CD14-positive monocyte (primary cell): ENCODE measurements at regions not wholly inside any gene's neighbourhood (a gene's known extent, or its start where the extent isn't known, plus 50 kb on each side); places are given as distances from the start of the nearest gene placed in this dataset.

Source experiments
- DNase-seq, 3 donors: peaks; one replicate each; pipeline ENCODE4 v3.0.0-alpha.2; 2011 to 2022
- H2AFZ ChIP-seq: 2 replicates; pipeline ENCODE4 v1.6.0; 2012; ENCODE audit warnings: mild to moderate bottlenecking, low read depth, low read length, inconsistent platforms; ENCODE audit not compliant: insufficient read depth, poor library complexity, severe bottlenecking
- H3K27ac ChIP-seq, 2 donors: 1 replicate in 1 of 2; 2 replicates in 1 of 2; pipeline ENCODE4 v1.5.1; 2012 to 2013; ENCODE audit warnings: low read length in 2 of 2, control low read depth in 1 of 2, inconsistent platforms in 1 of 2, low read depth in 1 of 2, mild to moderate bottlenecking in 1 of 2
- H3K27me3 ChIP-seq, 2 donors: one replicate each; pipeline versions ENCODE4 v1.6.0 to v1.6.1; 2011 to 2013; ENCODE audit warnings: low read length in 2 of 2; ENCODE audit not compliant: control insufficient read depth in 2 of 2, insufficient read depth in 2 of 2
- H3K36me3 ChIP-seq, 2 donors: replicated peaks in 1 of 2; 1 replicate in 1 of 2; 2 replicates in 1 of 2; pipeline versions ENCODE4 v1.5.1 to v1.6.1; 2012 to 2013; ENCODE audit warnings: low read length in 2 of 2, control low read depth in 1 of 2, inconsistent platforms in 1 of 2, mild to moderate bottlenecking in 1 of 2; ENCODE audit not compliant: insufficient read depth in 2 of 2, control insufficient read depth in 1 of 2
- H3K4me1 ChIP-seq, 2 donors: 1 replicate in 1 of 2; 2 replicates in 1 of 2; pipeline versions ENCODE4 v1.5.1 to v1.6.1; 2012 to 2013; ENCODE audit warnings: low read length in 2 of 2, control low read depth in 1 of 2, inconsistent platforms in 1 of 2, mild to moderate bottlenecking in 1 of 2, moderate library complexity in 1 of 2; ENCODE audit not compliant: insufficient read depth in 2 of 2, control insufficient read depth in 1 of 2
- H3K4me2 ChIP-seq: replicated peaks from 2 replicates; pipeline ENCODE3; 2012; ENCODE audit warnings: low read length, moderate library complexity, mild to moderate bottlenecking; ENCODE audit not compliant: poor library complexity, severe bottlenecking; ENCODE audit errors: extremely low read depth
- H3K4me3 ChIP-seq, 3 experiments: fragments of 200-600 bp in 1 of 3; sonication (generic) in 1 of 3; replicated peaks in 1 of 3; 1 replicate in 2 of 3; 2 replicates in 1 of 3; pipeline ENCODE4 v1.5.1; 2011 to 2013; ENCODE audit warnings: low read length in 3 of 3, mild to moderate bottlenecking in 3 of 3, control low read depth in 2 of 3, low read depth in 2 of 3, inconsistent platforms in 1 of 3, moderate library complexity in 1 of 3
- H3K79me2 ChIP-seq: 2 replicates; pipeline ENCODE4 v1.6.0; 2012; ENCODE audit warnings: mild to moderate bottlenecking, control low read depth, inconsistent platforms, low read length, moderate library complexity; ENCODE audit not compliant: insufficient read depth
- H3K9ac ChIP-seq: 2 replicates; pipeline ENCODE4 v1.6.0; 2017; ENCODE audit warnings: low read length, mild to moderate bottlenecking; ENCODE audit not compliant: insufficient read depth, poor library complexity, severe bottlenecking
- H3K9me3 ChIP-seq, 2 donors: replicated peaks in 1 of 2; 1 replicate in 1 of 2; 2 replicates in 1 of 2; pipeline versions ENCODE4 v1.5.1 to v1.6.1; 2012 to 2013; ENCODE audit warnings: low read length in 2 of 2, control low read depth in 1 of 2; ENCODE audit not compliant: control insufficient read depth in 1 of 2, insufficient read depth in 1 of 2
- H4K20me1 ChIP-seq: 2 replicates; pipeline ENCODE4 v1.6.0; 2012; ENCODE audit warnings: mild to moderate bottlenecking, low read length, control low read depth, moderate library complexity; ENCODE audit not compliant: insufficient read depth
- H3K27ac Mint-ChIP-seq, 7 donors: one replicate each; pipeline ENCODE4 v1.8.0; 2020; ENCODE audit warnings: mild to moderate bottlenecking in 7 of 7, mixed read lengths in 7 of 7, moderate library complexity in 6 of 7, inconsistent platforms in 2 of 7
- H3K27me3 Mint-ChIP-seq, 3 donors: one replicate each; pipeline ENCODE4 v1.8.0; 2021 to 2022; ENCODE audit warnings: low read depth in 3 of 3, mild to moderate bottlenecking in 3 of 3, mixed read lengths in 3 of 3, moderate library complexity in 3 of 3, inconsistent platforms in 1 of 3
- H3K36me3 Mint-ChIP-seq, 2 donors: one replicate each; pipeline ENCODE4 v1.8.0; 2020; ENCODE audit warnings: mixed read lengths in 2 of 2, inconsistent platforms in 1 of 2, mild to moderate bottlenecking in 1 of 2
- H3K4me1 Mint-ChIP-seq: one replicate; pipeline ENCODE4 v1.8.0; 2020; ENCODE audit warnings: mild to moderate bottlenecking, mixed read lengths
- H3K4me3 Mint-ChIP-seq, 2 donors: one replicate each; pipeline ENCODE4 v1.8.0; 2020; ENCODE audit warnings: mild to moderate bottlenecking in 2 of 2, mixed read lengths in 2 of 2, moderate library complexity in 1 of 2
- H3K9me3 Mint-ChIP-seq, 7 donors: one replicate each; pipeline ENCODE4 v1.8.0; 2020 to 2022; ENCODE audit warnings: mixed read lengths in 7 of 7, mild to moderate bottlenecking in 6 of 7, moderate library complexity in 6 of 7, inconsistent platforms in 2 of 7
- WGBS: methylation state at CpG from one replicate; pipeline ENCODE4 v1.1.5; 2013; ENCODE audit warnings: missing lambda C conversion rate; ENCODE audit not compliant: insufficient coverage; 5-methylcytosine and 5-hydroxymethylcytosine counted together
- intact Hi-C, 2 donors: fragments of 100-400 bp; cut with micrococcal nuclease; formaldehyde crosslinking; loops; one replicate each; pipeline versions ENCODE4 v1.15.0 to v1.15.1; 2023
- TF ChIP-seq, protein P1 (sequence below): fragments of 200-600 bp; IDR thresholded peaks from one replicate; pipeline ENCODE4 v1.8.0; 2022; ENCODE audit warnings: antibody characterized with exemption, mild to moderate bottlenecking

GRCh38 chrX:38987198-38987651 is 186.0 kb downstream of the MID1IP1 start:
- WGBS = no CpG with 5 or more reads among the region's 4 CpGs
- no peak for DNase-seq
- Mint-ChIP-seq H3K27me3 (peaks cover 0 to 2% (median 1%) of the 10 kb centered on the region in 3 donors), H3K9me3 (no peaks in the 10 kb centered on the region), H3K4me1 (peaks cover 32% of the 10 kb centered on the region), H3K4me3 (no peak overlapping the region), H3K27ac (peak overlapping the region in 4 of 7 donors; percentile 1 to 73 (median 62)), H3K36me3 (no peaks in the 10 kb centered on the region)
- Histone ChIP-seq H3K4me1 (peaks cover 32 to 38% of the 10 kb centered on the region in 2 donors), H3K9ac (no peak overlapping the region), H3K4me3 (no peak overlapping the region), H3K4me2 (no peak overlapping the region), H3K36me3 (no peaks in the 10 kb centered on the region), H2AFZ (no peak overlapping the region), H3K27me3 (peaks cover 0 to 2% of the 10 kb centered on the region in 2 donors), H3K27ac (no peak overlapping the region), H3K79me2 (no peaks in the 10 kb centered on the region), H3K9me3 (no peaks in the 10 kb centered on the region), H4K20me1 (no peaks in the 10 kb centered on the region)
- intact Hi-C loops = loop anchor here (10.0 kb wide), 3 partner anchors 158 to 222 kb away; partner anchors contain the start of gene MID1IP1 (in 1 of the 2)
- TF ChIP-seq, protein P1, sequence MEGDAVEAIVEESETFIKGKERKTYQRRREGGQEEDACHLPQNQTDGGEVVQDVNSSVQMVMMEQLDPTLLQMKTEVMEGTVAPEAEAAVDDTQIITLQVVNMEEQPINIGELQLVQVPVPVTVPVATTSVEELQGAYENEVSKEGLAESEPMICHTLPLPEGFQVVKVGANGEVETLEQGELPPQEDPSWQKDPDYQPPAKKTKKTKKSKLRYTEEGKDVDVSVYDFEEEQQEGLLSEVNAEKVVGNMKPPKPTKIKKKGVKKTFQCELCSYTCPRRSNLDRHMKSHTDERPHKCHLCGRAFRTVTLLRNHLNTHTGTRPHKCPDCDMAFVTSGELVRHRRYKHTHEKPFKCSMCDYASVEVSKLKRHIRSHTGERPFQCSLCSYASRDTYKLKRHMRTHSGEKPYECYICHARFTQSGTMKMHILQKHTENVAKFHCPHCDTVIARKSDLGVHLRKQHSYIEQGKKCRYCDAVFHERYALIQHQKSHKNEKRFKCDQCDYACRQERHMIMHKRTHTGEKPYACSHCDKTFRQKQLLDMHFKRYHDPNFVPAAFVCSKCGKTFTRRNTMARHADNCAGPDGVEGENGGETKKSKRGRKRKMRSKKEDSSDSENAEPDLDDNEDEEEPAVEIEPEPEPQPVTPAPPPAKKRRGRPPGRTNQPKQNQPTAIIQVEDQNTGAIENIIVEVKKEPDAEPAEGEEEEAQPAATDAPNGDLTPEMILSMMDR = no peak

- Histone ChIP-seq H4K20me1 (no peaks in the 10 kb centered on the region), H3K4me1 (peaks cover 32 to 38% of the 10 kb centered on the region in 2 donors), H3K36me3 (no peaks in the 10 kb centered on the region), H3K9ac (no peak overlapping the region), H3K9me3 (no peaks in the 10 kb centered on the region), H3K27me3 (no peaks in the 10 kb centered on the region), H3K4me3 (no peak overlapping the region), H3K79me2 (no peaks in the 10 kb centered on the region), H3K27ac (no peak overlapping the region), H2AFZ (no peak overlapping the region), H3K4me2 (no peak overlapping the region)
- TF ChIP-seq, protein P1 = no peak
- no peak overlapping the region for H3K4me3 Mint-ChIP-seq
- DNase-seq = no peak
- intact Hi-C loops = loop anchor here (10.0 kb wide), 3 partner anchors 156 to 224 kb away; partner anchors contain the start of gene MID1IP1 (in 1 of the 2)
- H3K27me3 Mint-ChIP-seq = peaks cover 0 to 3% (median 0%) of the 10 kb centered on the region in 3 donors
- peaks cover 0 to 1% (median 0%) of the 10 kb centered on the region in 7 donors for H3K9me3 Mint-ChIP-seq
- H3K27ac Mint-ChIP-seq = peak overlapping the region in 3 of 7 donors; percentile 40 to 82 (median 76)
- no peaks in the 10 kb centered on the region for H3K36me3 Mint-ChIP-seq
- peaks cover 32% of the 10 kb centered on the region for H3K4me1 Mint-ChIP-seq
- no CpG with 5 or more reads among the region's 2 CpGs for WGBS
These were observed 187.0 kb downstream of the MID1IP1 start for GRCh38 chrX:38988301-38988700.
